Parathyroid adenoma (tissue), 2 donors: ENCODE measurements at regions not wholly inside any gene's neighbourhood (a gene's known extent, or its start where the extent isn't known, plus 50 kb on each side); places are given as distances from the start of the nearest gene placed in this dataset.

Source experiments
- H2AFZ ChIP-seq: fragments of 300-600 bp; sonication (generic); one replicate; pipeline ENCODE4 v1.7.0; 2017; ENCODE audit warnings: antibody characterized with exemption, mild to moderate bottlenecking
- H3K27ac ChIP-seq: fragments of 300-600 bp; sonication (generic); one replicate; pipeline ENCODE4 v1.7.0; 2017
- H3K27me3 ChIP-seq: fragments of 300-600 bp; sonication (generic); one replicate; pipeline ENCODE4 v1.7.0; 2017; ENCODE audit warnings: low read length; ENCODE audit not compliant: control insufficient read depth, insufficient read depth
- H3K36me3 ChIP-seq: fragments of 300-600 bp; sonication (generic); one replicate; pipeline ENCODE4 v1.7.0; 2017; ENCODE audit warnings: low read length; ENCODE audit not compliant: control insufficient read depth, insufficient read depth
- H3K4me1 ChIP-seq: fragments of 300-600 bp; sonication (generic); one replicate; pipeline ENCODE4 v1.7.0; 2017; ENCODE audit warnings: control low read depth
- H3K4me2 ChIP-seq: fragments of 300-600 bp; sonication (generic); one replicate; pipeline ENCODE4 v1.7.0; 2017; ENCODE audit warnings: low read length
- H3K4me3 ChIP-seq: fragments of 300-600 bp; sonication (generic); one replicate; pipeline ENCODE4 v1.7.0; 2017; ENCODE audit warnings: low read depth, low read length
- H3K79me2 ChIP-seq: fragments of 300-600 bp; sonication (generic); one replicate; pipeline ENCODE4 v1.7.0; 2017; ENCODE audit warnings: control low read depth
- H3K9ac ChIP-seq: fragments of 300-600 bp; sonication (generic); one replicate; pipeline ENCODE4 v1.7.0; 2017; ENCODE audit warnings: mild to moderate bottlenecking
- H3K9me3 ChIP-seq: fragments of 300-600 bp; sonication (generic); one replicate; pipeline ENCODE4 v1.7.0; 2017; ENCODE audit warnings: low read length; ENCODE audit not compliant: control insufficient read depth
- CTCF ChIP-seq: fragments of 300-600 bp; sonication (generic); IDR thresholded peaks from one replicate; pipeline ENCODE4 v1.7.0; 2017; ENCODE audit warnings: antibody characterized with exemption, mild to moderate bottlenecking
- donor health status: primary hyperparathyroidism.

GRCh38 chr6:150740453-150740852 lies 125.0 kb upstream of the MTHFD1L start:
- Histone ChIP-seq H3K27ac (no peak overlapping the region), H2AFZ (no peak overlapping the region), H3K4me1 (peaks cover 14% of the 10 kb centered on the region), H3K9me3 (no peaks in the 10 kb centered on the region), H3K4me3 (no peak overlapping the region), H3K27me3 (no peaks in the 10 kb centered on the region), H3K4me2 (no peak overlapping the region), H3K36me3 (no peaks in the 10 kb centered on the region), H3K79me2 (peaks cover 67% of the 10 kb centered on the region), H3K9ac (no peak overlapping the region)
- no peak for TF ChIP-seq CTCF

GRCh38 chr6:150741633-150742200 lies 123.8 kb upstream of the MTHFD1L start:
- Histone ChIP-seq H3K4me1 (peaks cover 19% of the 10 kb centered on the region), H3K4me2 (no peak overlapping the region), H3K9ac (no peak overlapping the region), H3K36me3 (no peaks in the 10 kb centered on the region), H3K79me2 (peaks cover 67% of the 10 kb centered on the region), H3K9me3 (no peaks in the 10 kb centered on the region), H3K4me3 (no peak overlapping the region), H3K27ac (no peak overlapping the region), H2AFZ (no peak overlapping the region), H3K27me3 (no peaks in the 10 kb centered on the region)
- peak; percentile 53 for TF ChIP-seq CTCF

DNA sequence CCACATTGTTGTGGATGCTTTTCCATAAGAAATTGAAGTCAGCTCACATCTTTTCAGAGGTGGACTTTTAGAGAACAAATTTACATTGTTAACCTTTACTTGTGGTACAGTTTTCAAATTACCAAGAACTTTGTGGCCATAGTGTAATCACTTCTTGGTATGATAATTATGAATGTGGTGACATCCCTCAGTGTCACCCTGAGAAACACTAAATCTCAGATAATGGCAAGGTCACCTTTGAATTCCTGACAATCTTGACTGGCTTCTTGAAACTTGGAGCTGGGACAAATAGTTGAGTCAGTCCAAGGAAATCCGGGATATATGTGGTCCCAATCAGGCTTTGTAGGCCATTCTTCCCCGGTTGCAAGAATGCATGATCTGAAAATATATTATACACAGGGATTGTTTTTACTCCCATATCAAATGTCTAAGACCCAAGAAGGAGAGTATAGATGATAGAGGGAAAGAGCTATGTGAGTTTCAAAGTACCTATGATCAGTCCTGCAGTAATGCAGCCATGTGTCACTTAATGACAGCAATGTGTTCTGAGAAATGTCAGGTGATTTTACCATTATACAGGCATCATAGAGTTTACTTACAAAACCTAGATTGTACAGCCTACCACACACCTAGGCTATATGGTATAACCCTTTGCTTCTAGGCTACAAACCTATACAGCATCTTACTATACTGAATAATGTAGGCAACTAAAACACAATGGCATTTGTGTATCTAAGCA lies 120.8 kb upstream of the MTHFD1L start:
- H3K4me3 ChIP-seq: no peak overlapping the region
- H2AFZ ChIP-seq: no peak overlapping the region
- no peak overlapping the region for H3K9ac ChIP-seq
- H3K36me3 ChIP-seq: no peaks in the 10 kb centered on the region
- H3K4me1 ChIP-seq: peaks cover 20% of the 10 kb centered on the region
- H3K27me3 ChIP-seq: no peaks in the 10 kb centered on the region
- TF ChIP-seq CTCF: no peak
- H3K9me3 ChIP-seq: no peaks in the 10 kb centered on the region
- H3K27ac ChIP-seq: no peak overlapping the region
- no peak overlapping the region for H3K4me2 ChIP-seq
- peaks cover 64% of the 10 kb centered on the region for H3K79me2 ChIP-seq

DNA sequence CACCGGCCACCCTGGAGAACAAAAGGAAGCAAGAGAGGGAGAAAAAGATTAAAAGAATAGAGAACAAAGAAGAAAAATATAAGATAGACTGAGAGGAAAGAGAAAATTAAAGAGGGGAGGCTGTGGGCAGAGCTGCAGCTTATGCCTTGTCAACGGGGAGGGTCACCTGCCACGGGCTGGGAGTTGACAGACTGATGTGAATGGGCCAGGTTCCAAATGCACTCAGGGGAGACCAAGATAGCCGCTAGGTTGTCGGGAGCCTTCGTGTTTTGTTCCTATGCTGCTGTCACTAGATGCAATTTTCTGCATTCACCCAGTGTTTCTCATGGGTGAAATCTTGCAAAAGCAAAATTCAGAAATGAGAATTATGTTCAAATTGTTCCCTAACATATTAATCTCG lies 119.6 kb upstream of the MTHFD1L start:
- Histone ChIP-seq H2AFZ (no peak overlapping the region), H3K4me1 (peaks cover 10% of the 10 kb centered on the region)

More for the DNA sequence above, 119.6 kb upstream of the MTHFD1L start:
- no peak for TF ChIP-seq CTCF
- H3K9ac ChIP-seq: no peak overlapping the region
- H3K27me3 ChIP-seq: no peaks in the 10 kb centered on the region
- no peak overlapping the region for H3K27ac ChIP-seq
- peaks cover 61% of the 10 kb centered on the region for H3K79me2 ChIP-seq
- H3K36me3 ChIP-seq: no peaks in the 10 kb centered on the region
- H3K4me3 ChIP-seq: no peak overlapping the region
- H3K4me2 ChIP-seq: no peak overlapping the region
- no peaks in the 10 kb centered on the region for H3K9me3 ChIP-seq
